ENCODE measurements at regions not wholly inside any gene's neighbourhood (a gene's known extent, or its start where the extent isn't known, plus 50 kb on each side); places are given as distances from the start of the nearest gene placed in this dataset.

DNA sequence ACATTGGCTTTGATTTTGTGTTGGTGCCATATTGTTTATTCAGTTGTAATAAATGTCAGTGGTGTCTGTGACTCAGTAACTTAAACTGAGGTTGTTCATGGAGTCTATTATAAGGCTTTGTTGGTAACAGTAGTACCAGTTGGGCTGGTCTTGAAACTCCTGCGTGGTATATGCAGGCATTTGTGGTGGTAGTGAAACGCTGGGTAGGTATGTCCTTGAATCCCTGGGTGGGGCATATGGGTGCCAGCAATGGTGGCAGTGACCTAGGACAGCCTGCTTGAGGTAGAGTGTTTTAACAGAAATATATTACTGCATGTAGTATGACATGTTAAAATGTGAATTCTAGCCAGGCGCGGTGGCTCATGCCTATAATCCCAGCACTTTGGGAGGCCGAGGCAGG lies 1058.5 kb upstream of the SEMA6A start:
- H3K56ac ChIP-seq (ENCODE audit: insufficient read length, low read depth, low read length): no peak overlapping the region

More for the DNA sequence above, 1058.5 kb upstream of the SEMA6A start:
- H2AK5ac ChIP-seq (ENCODE audit: insufficient read length, low read length): no peak overlapping the region
- no peak overlapping the region for H3K23ac ChIP-seq (ENCODE audit: insufficient read length, low read depth, low read length)
- no peak overlapping the region for H4K5ac ChIP-seq (ENCODE audit: insufficient read length, low read depth, low read length)
- no peak overlapping the region for H3K18ac ChIP-seq (ENCODE audit: insufficient read length, low read depth, low read length)
- WGBS (ENCODE audit: extremely low coverage, insufficient read length, low lambda C conversion rate): no CpG with 5 or more reads among the region's 5 CpGs
- TF ChIP-seq, protein P1, sequence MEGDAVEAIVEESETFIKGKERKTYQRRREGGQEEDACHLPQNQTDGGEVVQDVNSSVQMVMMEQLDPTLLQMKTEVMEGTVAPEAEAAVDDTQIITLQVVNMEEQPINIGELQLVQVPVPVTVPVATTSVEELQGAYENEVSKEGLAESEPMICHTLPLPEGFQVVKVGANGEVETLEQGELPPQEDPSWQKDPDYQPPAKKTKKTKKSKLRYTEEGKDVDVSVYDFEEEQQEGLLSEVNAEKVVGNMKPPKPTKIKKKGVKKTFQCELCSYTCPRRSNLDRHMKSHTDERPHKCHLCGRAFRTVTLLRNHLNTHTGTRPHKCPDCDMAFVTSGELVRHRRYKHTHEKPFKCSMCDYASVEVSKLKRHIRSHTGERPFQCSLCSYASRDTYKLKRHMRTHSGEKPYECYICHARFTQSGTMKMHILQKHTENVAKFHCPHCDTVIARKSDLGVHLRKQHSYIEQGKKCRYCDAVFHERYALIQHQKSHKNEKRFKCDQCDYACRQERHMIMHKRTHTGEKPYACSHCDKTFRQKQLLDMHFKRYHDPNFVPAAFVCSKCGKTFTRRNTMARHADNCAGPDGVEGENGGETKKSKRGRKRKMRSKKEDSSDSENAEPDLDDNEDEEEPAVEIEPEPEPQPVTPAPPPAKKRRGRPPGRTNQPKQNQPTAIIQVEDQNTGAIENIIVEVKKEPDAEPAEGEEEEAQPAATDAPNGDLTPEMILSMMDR (conservative IDR thresholded peaks at IDR 0.05): no peak
- no peak overlapping the region for H3K4ac ChIP-seq (ENCODE audit: low read depth, low read length)
- H3K14ac ChIP-seq (ENCODE audit: insufficient read depth, low read length): no peak overlapping the region
- H3K4me3 Mint-ChIP-seq: no peak overlapping the region
- H2BK12ac ChIP-seq (ENCODE audit: insufficient read length, low read depth, low read length): no peak overlapping the region
- H3K9ac ChIP-seq (ENCODE audit: extremely low read depth, insufficient read length, low read length): no peak overlapping the region
- no peak overlapping the region for H4K8ac ChIP-seq (replicated peaks; ENCODE audit: insufficient read length, low read depth, low read length)
- H3K9me3 ChIP-seq (ENCODE audit: control insufficient read depth, low read depth, low read length): no peaks in the 10 kb centered on the region
- DNase-seq: no peak
- H3K4me2 ChIP-seq (ENCODE audit: insufficient read depth, insufficient read length, low read length): no peak overlapping the region
- H3K27me3 Mint-ChIP-seq (ENCODE audit: low read depth): no peaks in the 10 kb centered on the region
- H3T11ph ChIP-seq (ENCODE audit: low read length): no peak overlapping the region
- H3K4me1 ChIP-seq (ENCODE audit: insufficient read depth, low read length): no peaks in the 10 kb centered on the region
- no peaks in the 10 kb centered on the region for H4K20me1 ChIP-seq (ENCODE audit: control insufficient read depth, insufficient read depth, insufficient read length)
- H3K27ac Mint-ChIP-seq: no peak overlapping the region
- no peaks in the 10 kb centered on the region for H3K79me1 ChIP-seq (ENCODE audit: insufficient read depth, low read depth, low read length, poor library complexity, severe bottlenecking)
- H3K9me3 Mint-ChIP-seq: peaks cover 3 to 8% of the 10 kb centered on the region in 2 experiments; a peak in 3 of 5 replicates
- H3K36me3 Mint-ChIP-seq (ENCODE audit: insufficient read depth in 1 of 3, low read depth in 3 of 3): peaks cover 0 to 7% (median 0%) of the 10 kb centered on the region in 3 experiments; a peak in 1 of 7 replicates
- H2AFZ ChIP-seq (ENCODE audit: low read length): no peak overlapping the region
- H2BK5ac ChIP-seq (ENCODE audit: insufficient read length, low read length): no peak overlapping the region
- no peaks in the 10 kb centered on the region for H3K27me3 ChIP-seq (ENCODE audit: insufficient read depth, low read length)
- H2BK15ac ChIP-seq (ENCODE audit: low read depth, low read length): no peak overlapping the region
- no peak overlapping the region for H4K91ac ChIP-seq (ENCODE audit: insufficient read length, low read depth, low read length)
- H3K4me1 Mint-ChIP-seq: no peaks in the 10 kb centered on the region
- H2BK20ac ChIP-seq (ENCODE audit: low read depth, low read length, poor library complexity, severe bottlenecking): no peak overlapping the region
- no peak overlapping the region for H3K27ac ChIP-seq (ENCODE audit: insufficient read length, low read depth, low read length)
- no peaks in the 10 kb centered on the region for H3K23me2 ChIP-seq (ENCODE audit: insufficient read length, low read depth, low read length, poor library complexity, severe bottlenecking)
- H2BK120ac ChIP-seq (ENCODE audit: low read depth, low read length, poor library complexity, severe bottlenecking): no peak overlapping the region
- H3K79me2 ChIP-seq (ENCODE audit: insufficient read depth, low read length): no peaks in the 10 kb centered on the region
